Astrocyte of the hippocampus (primary cell): ENCODE measurements at regions not wholly inside any gene's neighbourhood (a gene's known extent, or its start where the extent isn't known, plus 50 kb on each side); places are given as distances from the start of the nearest gene placed in this dataset.
A peak's percentile ranks its signal among the peaks of the same experiment; 100 is the strongest.

Source experiments
- DNase-seq: peaks from one replicate; pipeline ENCODE4 v3.0.0; 2011; ENCODE audit warnings: low read depth, low spot score

- peak; percentile 5 for DNase-seq
Measured at GRCh38 chr13:88586263-88586662, 915.1 kb downstream of the SLITRK5 start.

GRCh38 chr13:88590574-88590973 lies 919.4 kb downstream of the SLITRK5 start:
- DNase-seq, result no peak

GRCh38 chr13:88592105-88592504 lies 920.9 kb downstream of the SLITRK5 start:
- no peak for DNase-seq

- no peak for DNase-seq
Measured at GRCh38 chr13:88601949-88602348, 930.8 kb downstream of the SLITRK5 start.

GRCh38 chr13:88602786-88603777 lies 931.9 kb downstream of the SLITRK5 start:
- no peak for DNase-seq

GRCh38 chr13:88617176-88617575 lies 946.0 kb downstream of the SLITRK5 start:
- DNase-seq, result no peak

- no peak for DNase-seq
Measured at GRCh38 chr13:88622362-88622973, 951.3 kb downstream of the SLITRK5 start.

GRCh38 chr13:88623150-88623549 lies 952.0 kb downstream of the SLITRK5 start:
- no peak for DNase-seq

GRCh38 chr13:88627071-88627470 lies 955.9 kb downstream of the SLITRK5 start:
- DNase-seq, result peak; percentile 0

GRCh38 chr13:88628882-88629281 lies 957.7 kb downstream of the SLITRK5 start:
- DNase-seq, result no peak

GRCh38 chr13:88637935-88638334 lies 966.8 kb downstream of the SLITRK5 start:
- DNase-seq, result no peak

- DNase-seq, result no peak
Measured at GRCh38 chr13:88643233-88643632, 972.1 kb downstream of the SLITRK5 start.

- no peak for DNase-seq
Measured at GRCh38 chr13:88648598-88649373, 977.6 kb downstream of the SLITRK5 start.

GRCh38 chr13:88649855-88650254 lies 978.7 kb downstream of the SLITRK5 start:
- no peak for DNase-seq

- no peak for DNase-seq
Measured at GRCh38 chr13:88651531-88651930, 980.4 kb downstream of the SLITRK5 start.

GRCh38 chr13:88656751-88657150 lies 985.6 kb downstream of the SLITRK5 start:
- DNase-seq, result no peak

GRCh38 chr13:88670509-88670908 lies 999.3 kb downstream of the SLITRK5 start:
- no peak for DNase-seq

GRCh38 chr13:88674841-88675240 lies 1003.7 kb downstream of the SLITRK5 start:
- no peak for DNase-seq

- no peak for DNase-seq
Measured at GRCh38 chr13:88675347-88675996, 1004.3 kb downstream of the SLITRK5 start.

GRCh38 chr13:88676016-88676415 lies 1004.8 kb downstream of the SLITRK5 start:
- no peak for DNase-seq

- DNase-seq, result no peak
Measured at GRCh38 chr13:88685459-88685858, 1014.3 kb downstream of the SLITRK5 start.

- DNase-seq, result no peak
Measured at GRCh38 chr13:88701551-88701950, 1030.4 kb downstream of the SLITRK5 start.
